ENCODE measurements at regions not wholly inside any gene's neighbourhood (a gene's known extent, or its start where the extent isn't known, plus 50 kb on each side); places are given as distances from the start of the nearest gene placed in this dataset.

DNA sequence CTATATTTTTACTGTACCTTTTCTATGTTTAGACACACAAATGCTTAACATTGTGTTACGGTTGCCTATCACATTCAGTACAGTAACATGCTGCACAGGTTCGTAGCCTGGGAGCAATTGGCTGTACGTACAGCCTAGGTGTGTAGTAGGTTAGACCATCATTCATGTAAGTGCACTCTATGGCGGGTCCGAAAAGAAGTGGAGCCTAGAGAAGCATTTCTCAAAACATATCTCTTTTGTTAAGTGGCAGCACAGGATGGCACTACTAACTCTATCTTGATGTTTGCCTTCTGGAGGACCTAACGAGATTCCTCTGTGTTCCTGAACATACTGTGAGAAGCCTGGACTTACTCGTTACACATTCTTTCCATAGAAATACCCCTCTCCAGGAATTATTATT is 132.3 kb upstream of the ADPGK start (continued):
- TF ChIP-seq, protein P1, sequence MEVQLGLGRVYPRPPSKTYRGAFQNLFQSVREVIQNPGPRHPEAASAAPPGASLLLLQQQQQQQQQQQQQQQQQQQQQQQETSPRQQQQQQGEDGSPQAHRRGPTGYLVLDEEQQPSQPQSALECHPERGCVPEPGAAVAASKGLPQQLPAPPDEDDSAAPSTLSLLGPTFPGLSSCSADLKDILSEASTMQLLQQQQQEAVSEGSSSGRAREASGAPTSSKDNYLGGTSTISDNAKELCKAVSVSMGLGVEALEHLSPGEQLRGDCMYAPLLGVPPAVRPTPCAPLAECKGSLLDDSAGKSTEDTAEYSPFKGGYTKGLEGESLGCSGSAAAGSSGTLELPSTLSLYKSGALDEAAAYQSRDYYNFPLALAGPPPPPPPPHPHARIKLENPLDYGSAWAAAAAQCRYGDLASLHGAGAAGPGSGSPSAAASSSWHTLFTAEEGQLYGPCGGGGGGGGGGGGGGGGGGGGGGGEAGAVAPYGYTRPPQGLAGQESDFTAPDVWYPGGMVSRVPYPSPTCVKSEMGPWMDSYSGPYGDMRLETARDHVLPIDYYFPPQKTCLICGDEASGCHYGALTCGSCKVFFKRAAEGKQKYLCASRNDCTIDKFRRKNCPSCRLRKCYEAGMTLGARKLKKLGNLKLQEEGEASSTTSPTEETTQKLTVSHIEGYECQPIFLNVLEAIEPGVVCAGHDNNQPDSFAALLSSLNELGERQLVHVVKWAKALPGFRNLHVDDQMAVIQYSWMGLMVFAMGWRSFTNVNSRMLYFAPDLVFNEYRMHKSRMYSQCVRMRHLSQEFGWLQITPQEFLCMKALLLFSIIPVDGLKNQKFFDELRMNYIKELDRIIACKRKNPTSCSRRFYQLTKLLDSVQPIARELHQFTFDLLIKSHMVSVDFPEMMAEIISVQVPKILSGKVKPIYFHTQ (CRISPR knock-in tag; IDR thresholded peaks at IDR 0.05) = no peak
- TF ChIP-seq NR2C2 (CRISPR knock-in tag; IDR thresholded peaks at IDR 0.05) (no peak), MXD4 (CRISPR knock-in tag; IDR thresholded peaks at IDR 0.05; ENCODE audit: borderline replicate concordance) (no peak), NFATC4 (CRISPR knock-in tag; IDR thresholded peaks at IDR 0.05) (no peak)
- TF ChIP-seq, protein P2, sequence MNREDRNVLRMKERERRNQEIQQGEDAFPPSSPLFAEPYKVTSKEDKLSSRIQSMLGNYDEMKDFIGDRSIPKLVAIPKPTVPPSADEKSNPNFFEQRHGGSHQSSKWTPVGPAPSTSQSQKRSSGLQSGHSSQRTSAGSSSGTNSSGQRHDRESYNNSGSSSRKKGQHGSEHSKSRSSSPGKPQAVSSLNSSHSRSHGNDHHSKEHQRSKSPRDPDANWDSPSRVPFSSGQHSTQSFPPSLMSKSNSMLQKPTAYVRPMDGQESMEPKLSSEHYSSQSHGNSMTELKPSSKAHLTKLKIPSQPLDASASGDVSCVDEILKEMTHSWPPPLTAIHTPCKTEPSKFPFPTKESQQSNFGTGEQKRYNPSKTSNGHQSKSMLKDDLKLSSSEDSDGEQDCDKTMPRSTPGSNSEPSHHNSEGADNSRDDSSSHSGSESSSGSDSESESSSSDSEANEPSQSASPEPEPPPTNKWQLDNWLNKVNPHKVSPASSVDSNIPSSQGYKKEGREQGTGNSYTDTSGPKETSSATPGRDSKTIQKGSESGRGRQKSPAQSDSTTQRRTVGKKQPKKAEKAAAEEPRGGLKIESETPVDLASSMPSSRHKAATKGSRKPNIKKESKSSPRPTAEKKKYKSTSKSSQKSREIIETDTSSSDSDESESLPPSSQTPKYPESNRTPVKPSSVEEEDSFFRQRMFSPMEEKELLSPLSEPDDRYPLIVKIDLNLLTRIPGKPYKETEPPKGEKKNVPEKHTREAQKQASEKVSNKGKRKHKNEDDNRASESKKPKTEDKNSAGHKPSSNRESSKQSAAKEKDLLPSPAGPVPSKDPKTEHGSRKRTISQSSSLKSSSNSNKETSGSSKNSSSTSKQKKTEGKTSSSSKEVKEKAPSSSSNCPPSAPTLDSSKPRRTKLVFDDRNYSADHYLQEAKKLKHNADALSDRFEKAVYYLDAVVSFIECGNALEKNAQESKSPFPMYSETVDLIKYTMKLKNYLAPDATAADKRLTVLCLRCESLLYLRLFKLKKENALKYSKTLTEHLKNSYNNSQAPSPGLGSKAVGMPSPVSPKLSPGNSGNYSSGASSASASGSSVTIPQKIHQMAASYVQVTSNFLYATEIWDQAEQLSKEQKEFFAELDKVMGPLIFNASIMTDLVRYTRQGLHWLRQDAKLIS (CRISPR knock-in tag; IDR thresholded peaks at IDR 0.05; ENCODE audit: borderline replicate concordance) = no peak
- TF ChIP-seq, protein P3, sequence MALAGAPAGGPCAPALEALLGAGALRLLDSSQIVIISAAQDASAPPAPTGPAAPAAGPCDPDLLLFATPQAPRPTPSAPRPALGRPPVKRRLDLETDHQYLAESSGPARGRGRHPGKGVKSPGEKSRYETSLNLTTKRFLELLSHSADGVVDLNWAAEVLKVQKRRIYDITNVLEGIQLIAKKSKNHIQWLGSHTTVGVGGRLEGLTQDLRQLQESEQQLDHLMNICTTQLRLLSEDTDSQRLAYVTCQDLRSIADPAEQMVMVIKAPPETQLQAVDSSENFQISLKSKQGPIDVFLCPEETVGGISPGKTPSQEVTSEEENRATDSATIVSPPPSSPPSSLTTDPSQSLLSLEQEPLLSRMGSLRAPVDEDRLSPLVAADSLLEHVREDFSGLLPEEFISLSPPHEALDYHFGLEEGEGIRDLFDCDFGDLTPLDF (CRISPR knock-in tag; IDR thresholded peaks at IDR 0.05) = no peak
- TF ChIP-seq, protein P4, sequence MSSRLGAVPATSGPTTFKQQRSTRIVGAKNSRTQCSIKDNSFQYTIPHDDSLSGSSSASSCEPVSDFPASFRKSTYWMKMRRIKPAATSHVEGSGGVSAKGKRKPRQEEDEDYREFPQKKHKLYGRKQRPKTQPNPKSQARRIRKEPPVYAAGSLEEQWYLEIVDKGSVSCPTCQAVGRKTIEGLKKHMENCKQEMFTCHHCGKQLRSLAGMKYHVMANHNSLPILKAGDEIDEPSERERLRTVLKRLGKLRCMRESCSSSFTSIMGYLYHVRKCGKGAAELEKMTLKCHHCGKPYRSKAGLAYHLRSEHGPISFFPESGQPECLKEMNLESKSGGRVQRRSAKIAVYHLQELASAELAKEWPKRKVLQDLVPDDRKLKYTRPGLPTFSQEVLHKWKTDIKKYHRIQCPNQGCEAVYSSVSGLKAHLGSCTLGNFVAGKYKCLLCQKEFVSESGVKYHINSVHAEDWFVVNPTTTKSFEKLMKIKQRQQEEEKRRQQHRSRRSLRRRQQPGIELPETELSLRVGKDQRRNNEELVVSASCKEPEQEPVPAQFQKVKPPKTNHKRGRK (CRISPR knock-in tag; IDR thresholded peaks at IDR 0.05; ENCODE audit: borderline replicate concordance) = no peak
- TF ChIP-seq, protein P5, sequence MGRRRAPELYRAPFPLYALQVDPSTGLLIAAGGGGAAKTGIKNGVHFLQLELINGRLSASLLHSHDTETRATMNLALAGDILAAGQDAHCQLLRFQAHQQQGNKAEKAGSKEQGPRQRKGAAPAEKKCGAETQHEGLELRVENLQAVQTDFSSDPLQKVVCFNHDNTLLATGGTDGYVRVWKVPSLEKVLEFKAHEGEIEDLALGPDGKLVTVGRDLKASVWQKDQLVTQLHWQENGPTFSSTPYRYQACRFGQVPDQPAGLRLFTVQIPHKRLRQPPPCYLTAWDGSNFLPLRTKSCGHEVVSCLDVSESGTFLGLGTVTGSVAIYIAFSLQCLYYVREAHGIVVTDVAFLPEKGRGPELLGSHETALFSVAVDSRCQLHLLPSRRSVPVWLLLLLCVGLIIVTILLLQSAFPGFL (CRISPR knock-in tag; IDR thresholded peaks at IDR 0.05; ENCODE audit: borderline replicate concordance) = no peak

DNA sequence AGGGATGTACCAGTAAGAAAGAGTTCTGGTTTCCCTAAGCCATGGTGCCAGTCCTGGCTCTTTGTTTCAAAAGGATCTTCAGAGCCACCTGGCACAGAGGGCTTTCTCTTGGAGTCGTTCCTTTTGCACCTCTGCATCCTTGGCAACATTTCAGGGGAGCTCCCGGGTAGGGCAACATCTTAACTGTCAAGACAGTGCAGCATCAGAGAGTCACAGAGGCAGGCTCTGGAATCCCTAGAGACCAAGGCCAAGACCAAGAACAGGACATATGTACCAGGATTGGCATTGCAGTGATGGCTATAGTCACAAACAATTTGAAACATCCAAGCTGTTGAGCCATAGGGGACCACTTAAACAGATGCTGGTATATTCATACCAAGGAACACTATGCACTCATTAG is 129.4 kb upstream of the ADPGK start:
- ATAC-seq (no peak), DNase-seq (ENCODE audit: low spot score) (no peak)
- POLR2A ChIA-PET = no interaction called here
- no peaks in the 10 kb centered on the region for H3K36me3 Mint-ChIP-seq
- CTCF ChIA-PET = no interaction called here
- H3K4me1 Mint-ChIP-seq = no peaks in the 10 kb centered on the region
- no peaks in the 10 kb centered on the region for H3K27me3 Mint-ChIP-seq (ENCODE audit: low read depth)
- H3K9me3 Mint-ChIP-seq = no peaks in the 10 kb centered on the region
- no peak overlapping the region for H3K27ac Mint-ChIP-seq
- H3K4me3 Mint-ChIP-seq = no peak overlapping the region
- TF ChIP-seq NR3C1 (CRISPR knock-in tag; conservative IDR thresholded peaks at IDR 0.05; ENCODE audit: low read depth) (no peak), IRF2 (CRISPR knock-in tag; IDR thresholded peaks at IDR 0.05; ENCODE audit: borderline replicate concordance, low read depth) (no peak), ZNF138 (CRISPR knock-in tag; conservative IDR thresholded peaks at IDR 0.05) (no peak), ZNF671 (CRISPR knock-in tag; IDR thresholded peaks at IDR 0.05) (no peak), NFATC4 (CRISPR knock-in tag; IDR thresholded peaks at IDR 0.05) (no peak), CBFB (CRISPR knock-in tag; IDR thresholded peaks at IDR 0.05; ENCODE audit: low read depth) (no peak), NR2C2 (CRISPR knock-in tag; IDR thresholded peaks at IDR 0.05) (no peak)
- TF ChIP-seq, protein P6, sequence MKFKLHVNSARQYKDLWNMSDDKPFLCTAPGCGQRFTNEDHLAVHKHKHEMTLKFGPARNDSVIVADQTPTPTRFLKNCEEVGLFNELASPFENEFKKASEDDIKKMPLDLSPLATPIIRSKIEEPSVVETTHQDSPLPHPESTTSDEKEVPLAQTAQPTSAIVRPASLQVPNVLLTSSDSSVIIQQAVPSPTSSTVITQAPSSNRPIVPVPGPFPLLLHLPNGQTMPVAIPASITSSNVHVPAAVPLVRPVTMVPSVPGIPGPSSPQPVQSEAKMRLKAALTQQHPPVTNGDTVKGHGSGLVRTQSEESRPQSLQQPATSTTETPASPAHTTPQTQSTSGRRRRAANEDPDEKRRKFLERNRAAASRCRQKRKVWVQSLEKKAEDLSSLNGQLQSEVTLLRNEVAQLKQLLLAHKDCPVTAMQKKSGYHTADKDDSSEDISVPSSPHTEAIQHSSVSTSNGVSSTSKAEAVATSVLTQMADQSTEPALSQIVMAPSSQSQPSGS (CRISPR knock-in tag; IDR thresholded peaks at IDR 0.05; ENCODE audit: borderline replicate concordance, low read depth) = no peak
- TF ChIP-seq, protein P7, sequence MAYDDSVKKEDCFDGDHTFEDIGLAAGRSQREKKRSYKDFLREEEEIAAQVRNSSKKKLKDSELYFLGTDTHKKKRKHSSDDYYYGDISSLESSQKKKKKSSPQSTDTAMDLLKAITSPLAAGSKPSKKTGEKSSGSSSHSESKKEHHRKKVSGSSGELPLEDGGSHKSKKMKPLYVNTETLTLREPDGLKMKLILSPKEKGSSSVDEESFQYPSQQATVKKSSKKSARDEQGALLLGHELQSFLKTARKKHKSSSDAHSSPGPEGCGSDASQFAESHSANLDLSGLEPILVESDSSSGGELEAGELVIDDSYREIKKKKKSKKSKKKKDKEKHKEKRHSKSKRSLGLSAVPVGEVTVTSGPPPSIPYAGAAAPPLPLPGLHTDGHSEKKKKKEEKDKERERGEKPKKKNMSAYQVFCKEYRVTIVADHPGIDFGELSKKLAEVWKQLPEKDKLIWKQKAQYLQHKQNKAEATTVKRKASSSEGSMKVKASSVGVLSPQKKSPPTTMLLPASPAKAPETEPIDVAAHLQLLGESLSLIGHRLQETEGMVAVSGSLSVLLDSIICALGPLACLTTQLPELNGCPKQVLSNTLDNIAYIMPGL (CRISPR knock-in tag; IDR thresholded peaks at IDR 0.05) = no peak
- TF ChIP-seq, protein P5 (CRISPR knock-in tag; IDR thresholded peaks at IDR 0.05; ENCODE audit: borderline replicate concordance) = no peak
- TF ChIP-seq, protein P8, sequence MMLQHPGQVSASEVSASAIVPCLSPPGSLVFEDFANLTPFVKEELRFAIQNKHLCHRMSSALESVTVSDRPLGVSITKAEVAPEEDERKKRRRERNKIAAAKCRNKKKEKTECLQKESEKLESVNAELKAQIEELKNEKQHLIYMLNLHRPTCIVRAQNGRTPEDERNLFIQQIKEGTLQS (CRISPR knock-in tag; conservative IDR thresholded peaks at IDR 0.05) = no peak
- TF ChIP-seq, protein P9, sequence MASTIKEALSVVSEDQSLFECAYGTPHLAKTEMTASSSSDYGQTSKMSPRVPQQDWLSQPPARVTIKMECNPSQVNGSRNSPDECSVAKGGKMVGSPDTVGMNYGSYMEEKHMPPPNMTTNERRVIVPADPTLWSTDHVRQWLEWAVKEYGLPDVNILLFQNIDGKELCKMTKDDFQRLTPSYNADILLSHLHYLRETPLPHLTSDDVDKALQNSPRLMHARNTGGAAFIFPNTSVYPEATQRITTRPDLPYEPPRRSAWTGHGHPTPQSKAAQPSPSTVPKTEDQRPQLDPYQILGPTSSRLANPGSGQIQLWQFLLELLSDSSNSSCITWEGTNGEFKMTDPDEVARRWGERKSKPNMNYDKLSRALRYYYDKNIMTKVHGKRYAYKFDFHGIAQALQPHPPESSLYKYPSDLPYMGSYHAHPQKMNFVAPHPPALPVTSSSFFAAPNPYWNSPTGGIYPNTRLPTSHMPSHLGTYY (CRISPR knock-in tag; IDR thresholded peaks at IDR 0.05) = no peak
